HG03103 (cell line): ENCODE measurements at regions not wholly inside any gene's neighbourhood (a gene's known extent, or its start where the extent isn't known, plus 50 kb on each side); places are given as distances from the start of the nearest gene placed in this dataset.
A peak's percentile ranks its signal among the peaks of the same experiment; 100 is the strongest.

Experiments
- ATAC-seq: cut with Tn5 transposase; IDR thresholded peaks from one replicate; pipeline ENCODE4 v1.9.1; 2021; ENCODE audit warnings: low read depth; ENCODE audit not compliant: unreplicated experiment

DNA sequence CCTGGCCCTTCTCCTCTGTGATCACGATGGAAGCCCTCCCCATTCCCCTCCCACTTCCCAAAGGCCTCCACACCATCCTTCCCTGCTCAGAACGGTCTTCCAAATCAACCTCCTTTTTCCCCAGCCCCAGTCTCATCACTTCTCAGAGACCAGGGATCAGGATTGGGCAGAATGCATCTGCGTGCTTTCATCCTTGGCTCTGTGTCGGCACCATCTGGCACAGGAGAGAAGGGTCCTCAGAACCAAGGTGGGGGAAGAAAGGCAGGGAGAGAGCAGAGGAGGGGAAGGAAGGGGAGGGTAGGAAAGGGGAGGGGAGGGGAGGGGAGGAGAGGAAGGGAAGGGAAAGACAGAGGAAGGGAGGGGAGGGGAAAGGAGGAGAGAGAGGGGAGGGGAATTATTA lies 52.4 kb upstream of the FICD start:
- ATAC-seq = no peak

- ATAC-seq = no peak
These were observed 53.9 kb upstream of the FICD start for GRCh38 chr12:108461058-108461660.

GRCh38 chr12:108459149-108459548 lies 55.9 kb upstream of the FICD start:
- no peak for ATAC-seq

GRCh38 chr12:108457734-108458361 lies 57.2 kb upstream of the FICD start:
- no peak for ATAC-seq

DNA sequence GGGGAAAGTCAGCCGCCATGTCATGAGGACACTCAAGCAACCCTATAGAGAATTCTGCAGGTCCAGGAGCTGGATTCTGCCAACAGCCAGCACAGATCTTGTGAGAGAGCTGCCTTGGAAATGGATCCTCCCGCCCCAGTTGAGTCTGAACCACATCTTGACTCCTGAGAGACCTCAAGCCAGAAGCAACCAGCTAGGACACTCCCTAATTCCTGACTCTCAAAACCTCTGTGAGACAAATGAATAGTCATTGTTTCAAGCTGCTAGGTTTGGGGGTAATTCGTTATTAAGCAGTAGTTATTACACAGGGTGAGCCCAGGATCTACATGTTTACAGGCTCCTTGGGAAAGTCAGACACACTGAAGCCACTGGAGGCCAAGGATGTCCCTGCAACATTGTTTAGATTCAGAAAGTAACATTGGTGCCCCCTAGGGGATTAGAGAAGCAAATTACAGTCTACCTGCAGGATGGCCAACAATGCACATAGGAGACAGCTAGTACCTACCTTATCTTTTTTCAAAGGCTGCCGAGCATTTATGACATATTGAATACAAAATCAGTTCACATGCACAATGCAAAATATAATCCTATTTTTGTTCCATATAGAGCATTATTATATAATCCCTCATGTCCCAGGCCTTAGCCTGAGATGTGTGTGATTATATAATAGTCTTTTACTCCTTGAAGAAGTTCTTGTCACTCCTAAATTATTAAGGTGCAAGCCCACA lies 57.9 kb upstream of the FICD start:
- ATAC-seq = peak; percentile 63

GRCh38 chr12:108455706-108456105 lies 59.4 kb upstream of the FICD start:
- no peak for ATAC-seq

DNA sequence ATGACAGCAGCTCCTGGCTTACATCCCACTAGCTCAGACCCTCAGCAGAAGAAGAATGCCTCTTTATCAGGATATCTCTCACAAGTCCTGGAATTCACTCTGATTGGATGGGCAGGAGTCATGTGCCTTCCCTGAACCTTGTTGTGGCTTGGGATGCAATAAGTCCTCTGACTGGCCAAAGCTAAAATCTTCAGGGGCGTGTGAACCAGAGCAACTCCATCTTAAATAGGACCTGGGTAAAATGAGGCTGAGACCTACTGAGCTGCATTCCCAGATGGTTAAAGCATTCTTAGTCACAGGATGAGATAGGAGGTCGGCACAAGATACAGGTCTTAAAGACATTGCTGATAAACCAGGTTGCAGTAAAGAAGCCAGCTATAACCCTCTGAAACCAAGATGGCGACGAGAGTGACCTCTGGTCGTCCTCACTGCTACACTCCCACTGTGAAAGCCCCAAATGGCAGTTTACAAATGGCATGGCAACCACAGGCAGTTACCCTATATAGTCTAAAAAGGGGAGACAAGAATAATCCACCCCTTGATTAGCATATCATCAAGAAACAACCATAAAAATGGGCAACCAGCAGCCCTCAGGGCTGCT lies 60.4 kb upstream of the FICD start:
- no peak for ATAC-seq

DNA sequence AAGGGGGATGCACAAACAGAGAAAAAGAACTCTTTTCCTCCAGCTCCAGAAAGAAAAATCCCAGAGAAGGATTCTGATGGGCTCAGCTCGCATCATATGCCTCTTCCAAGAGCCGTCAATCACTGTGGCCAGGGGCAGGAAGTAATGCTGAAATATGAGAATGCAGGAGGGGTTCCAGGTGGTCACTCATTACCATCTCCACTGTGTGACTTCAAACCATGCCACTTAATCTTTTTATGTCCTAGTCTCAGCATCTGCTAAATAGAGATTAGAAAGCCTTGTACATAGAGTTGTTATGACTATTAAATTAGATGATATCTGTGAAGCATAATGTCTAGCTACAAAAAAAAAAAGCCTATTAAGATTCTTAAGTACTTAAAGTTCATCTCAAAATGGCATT lies 65.6 kb upstream of the FICD start:
- ATAC-seq = no peak

DNA sequence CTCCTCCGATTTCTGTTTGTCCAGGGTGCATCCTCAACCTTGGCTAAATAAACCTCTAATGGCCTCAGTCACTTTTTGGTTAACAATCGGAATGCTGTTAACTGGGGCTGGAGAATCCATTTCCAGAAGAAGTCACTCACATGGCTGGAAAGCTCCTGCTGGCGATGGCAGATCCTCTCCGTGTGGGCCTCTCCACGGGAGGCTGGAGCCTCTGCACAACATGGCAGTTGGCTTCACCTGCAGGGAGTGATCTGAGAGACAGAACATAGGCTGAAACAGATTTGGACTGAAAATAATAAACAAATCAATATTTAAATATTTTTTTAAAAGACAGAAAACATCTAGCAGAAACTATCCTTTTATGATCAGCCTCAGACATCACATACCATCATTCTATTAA lies 66.8 kb upstream of the FICD start:
- no peak for ATAC-seq

DNA sequence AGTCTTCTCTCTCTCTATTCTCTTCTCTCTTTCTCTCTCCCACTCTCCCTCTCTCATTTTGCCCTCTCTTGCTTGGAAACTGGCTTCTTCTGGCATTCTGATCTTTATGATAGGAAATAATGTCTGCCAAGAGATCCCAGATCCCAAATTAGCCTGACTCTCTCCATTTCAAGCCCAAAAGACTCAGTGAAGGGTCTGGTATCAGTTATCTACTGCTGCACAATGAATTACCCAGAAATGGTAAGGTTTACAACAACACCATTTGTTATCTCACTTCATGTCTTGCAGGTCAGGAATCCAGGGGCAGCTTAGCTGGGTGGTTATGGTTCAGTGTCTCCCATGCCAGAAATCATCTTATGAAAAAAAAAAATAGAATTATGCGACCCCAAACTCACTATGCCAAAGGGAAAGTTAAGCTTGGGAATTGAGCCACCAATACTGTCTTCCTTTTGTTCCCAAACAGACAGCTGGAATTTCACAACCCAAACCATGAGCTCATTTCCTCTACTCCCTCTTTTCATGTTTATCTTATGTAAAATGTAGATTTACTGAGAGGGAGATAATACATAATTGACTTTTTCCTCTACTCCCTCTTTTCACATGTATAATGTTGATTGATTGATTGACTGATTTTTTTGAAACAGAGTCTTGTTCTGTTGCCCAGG lies 67.8 kb upstream of the FICD start:
- no peak for ATAC-seq

GRCh38 chr12:108446766-108447165 lies 68.3 kb upstream of the FICD start:
- ATAC-seq = no peak

DNA sequence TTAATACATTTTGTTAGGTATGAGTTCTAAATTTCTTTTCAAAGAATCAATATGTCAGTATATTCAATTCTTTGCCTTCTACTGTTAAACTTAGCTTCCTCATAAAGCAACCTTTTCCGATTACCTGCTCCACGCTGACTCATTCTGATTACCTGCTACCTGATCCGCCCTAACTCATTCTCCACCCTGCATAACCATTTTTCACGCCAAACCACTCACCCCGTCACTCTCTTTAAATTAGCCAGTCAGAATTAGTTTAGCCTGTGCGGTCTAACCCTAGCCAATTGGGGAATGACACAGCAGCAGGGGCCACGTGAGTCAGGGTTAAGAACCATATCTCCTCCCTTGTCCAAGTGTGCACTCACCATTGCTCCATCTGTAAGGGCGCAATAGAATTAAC lies 72.2 kb upstream of the FICD start:
- ATAC-seq = no peak

GRCh38 chr12:108442067-108442466 lies 73.0 kb upstream of the FICD start:
- ATAC-seq = no peak

- ATAC-seq = no peak
These were observed 73.5 kb upstream of the FICD start for GRCh38 chr12:108441549-108441948.

GRCh38 chr12:108440736-108441135 lies 74.3 kb upstream of the FICD start:
- ATAC-seq = no peak

GRCh38 chr12:108438667-108439066 lies 76.4 kb upstream of the FICD start:
- no peak for ATAC-seq

DNA sequence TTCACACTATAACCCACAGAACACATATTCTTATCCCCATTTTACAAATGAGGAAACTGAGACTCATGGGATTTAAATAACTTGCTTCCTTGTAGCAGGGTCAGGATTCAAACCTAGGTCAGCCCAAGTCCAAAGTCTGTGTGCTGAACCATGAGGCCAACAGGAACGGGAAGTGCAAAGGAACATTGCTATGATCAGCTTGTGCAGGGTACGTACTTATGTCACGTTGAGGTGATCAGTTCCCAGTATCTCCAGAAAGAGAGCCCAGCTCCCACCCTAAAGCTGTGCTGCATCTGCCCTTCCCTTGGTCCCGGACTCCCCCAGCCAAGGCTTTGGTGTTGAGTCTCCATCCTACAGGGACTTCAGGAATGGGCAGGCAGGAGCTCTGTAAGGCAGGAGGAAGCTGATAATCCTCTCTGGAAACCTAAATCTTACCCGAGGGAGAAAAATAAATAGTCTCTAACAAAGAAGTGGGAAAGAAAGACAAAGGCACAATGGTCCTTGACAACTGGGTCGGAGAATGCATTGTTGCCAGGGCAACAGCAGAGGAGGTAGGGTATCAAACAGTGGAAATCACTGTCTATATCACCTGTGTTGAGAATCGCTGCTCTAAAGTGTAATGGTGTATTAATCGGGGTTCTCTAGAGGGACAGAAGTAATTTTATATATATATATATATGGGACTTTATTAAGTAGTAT lies 82.5 kb upstream of the FICD start:
- no peak for ATAC-seq

DNA sequence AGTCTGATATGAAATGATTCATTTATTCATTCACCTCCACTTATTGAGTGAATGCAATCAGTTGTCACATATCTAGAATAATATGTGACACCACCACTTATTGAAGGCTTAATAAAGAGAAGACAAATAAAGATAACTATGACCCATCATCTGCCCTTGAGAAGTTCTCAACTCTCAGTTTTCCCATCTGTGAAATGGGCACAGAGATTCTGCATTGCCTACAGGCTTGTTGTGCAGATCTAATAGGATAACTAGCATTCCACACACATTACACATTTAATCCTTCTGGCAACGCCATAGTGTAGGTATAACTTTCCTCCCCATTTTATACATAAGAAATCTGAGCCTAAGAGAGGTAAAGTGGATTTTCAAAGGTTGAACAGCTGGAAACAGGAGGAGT lies 84.2 kb upstream of the FICD start:
- ATAC-seq = no peak

GRCh38 chr12:108430245-108430644 lies 84.8 kb upstream of the FICD start:
- ATAC-seq = no peak

DNA sequence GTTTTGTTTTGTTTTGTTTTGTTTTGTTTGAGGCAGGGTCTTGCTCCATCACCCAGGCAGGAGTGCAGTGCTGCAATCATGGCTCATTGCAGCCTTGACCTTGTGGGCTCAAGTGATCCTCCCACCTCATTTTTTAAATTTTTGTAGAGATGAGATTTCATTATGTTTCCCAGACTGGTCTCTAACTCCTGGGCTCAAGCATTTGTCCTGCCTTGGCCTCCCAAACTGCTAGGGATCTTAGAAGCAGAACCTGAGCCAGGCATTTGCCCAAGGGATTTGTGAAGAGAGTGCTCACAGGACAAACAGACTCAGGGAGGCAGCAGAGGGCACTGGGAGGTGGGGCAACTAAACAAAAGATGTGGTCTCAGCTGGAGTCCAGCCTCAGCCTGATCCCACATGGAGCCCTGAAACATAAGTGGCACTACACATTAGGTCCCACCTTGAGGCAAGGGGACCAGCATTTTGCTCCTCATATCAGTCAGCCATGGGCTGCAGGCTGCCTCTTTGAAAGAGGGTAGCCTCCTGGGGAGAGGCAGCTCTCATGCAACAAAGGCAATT lies 86.2 kb upstream of the CMKLR1 start:
- no peak for ATAC-seq
